ENCODE measurements at regions not wholly inside any gene's neighbourhood (a gene's known extent, or its start where the extent isn't known, plus 50 kb on each side); places are given as distances from the start of the nearest gene placed in this dataset.

GRCh38 chr2:184540246-184540789, 58.0 kb upstream of the ZNF804A start:
- no peak for DNase-seq (ENCODE audit: low read depth)

GRCh38 chr2:184541591-184541990, 56.7 kb upstream of the ZNF804A start:
- no peak for DNase-seq (ENCODE audit: low read depth)

- no peak for DNase-seq (ENCODE audit: low read depth)
Measured at GRCh38 chr2:184543832-184544231, 54.5 kb upstream of the ZNF804A start.

Data from ELR (cell line).